Panc1 (cell line): ENCODE measurements at regions not wholly inside any gene's neighbourhood (a gene's known extent, or its start where the extent isn't known, plus 50 kb on each side); places are given as distances from the start of the nearest gene placed in this dataset.

Experiments
- ATAC-seq: fragments of 200-7000 bp; cut with Tn5 transposase; 2 replicates; pipeline ENCODE4 v1.9.1; 2020; ENCODE audit warnings: mild to moderate bottlenecking, moderate library complexity
- BruUV-seq: library from RNA; stranded (reverse); fragments of 400-500 nt; replicated peaks from 2 replicates; lab custom pipeline; 2021; lab: Mats Ljungman, UMichigan
- CTCF ChIA-PET: fragments of 300-600 bp; sonication (Branson Sonifier 250); formaldehyde crosslinking; loops from one replicate; lab custom pipeline; 2022; ENCODE audit warnings: antibody characterized with exemption; lab: Charles Lee
- POLR2A ChIA-PET: fragments of 300-600 bp; sonication (Branson Sonifier 250); formaldehyde crosslinking; loops from one replicate; lab custom pipeline; 2022; ENCODE audit warnings: antibody characterized with exemption; lab: Charles Lee
- DNase-seq: peaks from one replicate; pipeline ENCODE4 v3.0.0-alpha.2; 2010; ENCODE audit warnings: low read depth, low spot score
- H3K27ac ChIP-seq: 2 replicates; pipeline ENCODE4 v1.5.1; 2011; ENCODE audit warnings: mild to moderate bottlenecking, low read length, inconsistent platforms
- H3K27me3 ChIP-seq: fragments of 200-500 bp; sonication (Bioruptor generic); 2 replicates; pipeline ENCODE4 v1.6.0; 2014; ENCODE audit warnings: low read length, inconsistent platforms; ENCODE audit not compliant: control insufficient read depth, insufficient read depth
- H3K36me3 ChIP-seq: fragments of 200-500 bp; sonication (Bioruptor generic); 2 replicates; pipeline ENCODE4 v1.5.1; 2014; ENCODE audit warnings: inconsistent platforms, mild to moderate bottlenecking, low read length, moderate library complexity; ENCODE audit not compliant: control insufficient read depth, insufficient read depth
- H3K4me1 ChIP-seq: 2 replicates; pipeline ENCODE4 v1.5.1; 2011; ENCODE audit warnings: inconsistent platforms, mild to moderate bottlenecking, low read length, moderate library complexity; ENCODE audit not compliant: control insufficient read depth, insufficient read depth
- H3K4me3 ChIP-seq, 2 experiments: 2 replicates each; pipeline ENCODE4 v1.5.1; 2011 to 2012; ENCODE audit warnings: low read depth in 2 of 2, low read length in 2 of 2, mild to moderate bottlenecking in 2 of 2, inconsistent platforms in 1 of 2, moderate library complexity in 1 of 2
- H3K9me3 ChIP-seq: fragments of 200-500 bp; sonication (Bioruptor generic); 2 replicates; pipeline ENCODE4 v1.5.1; 2014; ENCODE audit warnings: low read depth, mild to moderate bottlenecking, inconsistent platforms, low read length, moderate library complexity; ENCODE audit not compliant: control insufficient read depth, insufficient read depth
- POLR2AphosphoS5 ChIP-seq: IDR thresholded peaks from 2 replicates; pipeline ENCODE4 v1.6.1; 2012; ENCODE audit warnings: mild to moderate bottlenecking, low read depth, low read length, moderate library complexity
- SIN3A ChIP-seq: IDR thresholded peaks from 2 replicates; pipeline ENCODE4 v1.6.1; 2012; ENCODE audit warnings: low read depth, mild to moderate bottlenecking, low read length, moderate library complexity, borderline replicate concordance; ENCODE audit not compliant: insufficient read depth
- TCF7L2 ChIP-seq: IDR thresholded peaks from 2 replicates; pipeline ENCODE4 v1.6.1; 2011; ENCODE audit warnings: mild to moderate bottlenecking, low read depth, low read length, inconsistent platforms
- in situ Hi-C: cut with HindIII; loops from 2 replicates; pipeline ENCODE4 v1.10.0; 2016; ENCODE audit warnings: low sequenced_read_pairs, low pct_unique_long_range_greater_than_20kb
- intact Hi-C: fragments of 100-400 bp; cut with micrococcal nuclease; formaldehyde crosslinking; loops from one replicate; pipeline ENCODE4 v1.10.0; 2022; ENCODE audit not compliant: unreplicated experiment
- TF ChIP-seq, protein P1 (sequence below), 2 experiments: IDR thresholded peaks; 2 replicates each; pipeline ENCODE4 v1.6.1; 2011 to 2012; ENCODE audit warnings: low read depth in 2 of 2, control low read depth in 1 of 2, low read length in 1 of 2, mild to moderate bottlenecking in 1 of 2, moderate library complexity in 1 of 2; ENCODE audit not compliant: insufficient read depth in 1 of 2
- TF ChIP-seq, protein P2 (sequence below): fragments of 450-650 bp; IDR thresholded peaks from 2 replicates; pipeline ENCODE4 v1.5.1; 2017; ENCODE audit warnings: mild to moderate bottlenecking

DNA sequence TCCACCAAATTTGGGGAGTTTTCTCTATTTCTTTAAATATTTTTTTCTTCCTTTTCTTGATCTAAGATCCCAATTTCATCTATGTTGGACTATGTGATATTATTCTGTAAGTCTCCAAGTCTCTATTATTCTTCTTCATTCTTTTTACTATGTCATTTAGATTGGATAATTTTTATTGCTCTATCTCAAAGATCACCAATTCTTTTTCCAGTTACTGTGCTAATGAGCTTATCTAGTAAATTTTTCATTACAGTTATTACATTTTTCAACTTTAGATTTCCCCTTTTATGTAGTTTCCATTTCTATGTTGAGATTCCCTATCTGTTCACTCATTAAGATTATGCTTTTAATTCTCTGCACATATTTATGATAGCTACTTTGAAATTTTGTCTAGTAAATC lies 131.6 kb upstream of the NAMPT start:
- H3K9me3 ChIP-seq, result peaks cover 7% of the 10 kb centered on the region
- ChIA-PET CTCF (no interaction called here), POLR2A (no interaction called here)
- no peaks in the 10 kb centered on the region for H3K36me3 ChIP-seq
- TF ChIP-seq, protein P1, sequence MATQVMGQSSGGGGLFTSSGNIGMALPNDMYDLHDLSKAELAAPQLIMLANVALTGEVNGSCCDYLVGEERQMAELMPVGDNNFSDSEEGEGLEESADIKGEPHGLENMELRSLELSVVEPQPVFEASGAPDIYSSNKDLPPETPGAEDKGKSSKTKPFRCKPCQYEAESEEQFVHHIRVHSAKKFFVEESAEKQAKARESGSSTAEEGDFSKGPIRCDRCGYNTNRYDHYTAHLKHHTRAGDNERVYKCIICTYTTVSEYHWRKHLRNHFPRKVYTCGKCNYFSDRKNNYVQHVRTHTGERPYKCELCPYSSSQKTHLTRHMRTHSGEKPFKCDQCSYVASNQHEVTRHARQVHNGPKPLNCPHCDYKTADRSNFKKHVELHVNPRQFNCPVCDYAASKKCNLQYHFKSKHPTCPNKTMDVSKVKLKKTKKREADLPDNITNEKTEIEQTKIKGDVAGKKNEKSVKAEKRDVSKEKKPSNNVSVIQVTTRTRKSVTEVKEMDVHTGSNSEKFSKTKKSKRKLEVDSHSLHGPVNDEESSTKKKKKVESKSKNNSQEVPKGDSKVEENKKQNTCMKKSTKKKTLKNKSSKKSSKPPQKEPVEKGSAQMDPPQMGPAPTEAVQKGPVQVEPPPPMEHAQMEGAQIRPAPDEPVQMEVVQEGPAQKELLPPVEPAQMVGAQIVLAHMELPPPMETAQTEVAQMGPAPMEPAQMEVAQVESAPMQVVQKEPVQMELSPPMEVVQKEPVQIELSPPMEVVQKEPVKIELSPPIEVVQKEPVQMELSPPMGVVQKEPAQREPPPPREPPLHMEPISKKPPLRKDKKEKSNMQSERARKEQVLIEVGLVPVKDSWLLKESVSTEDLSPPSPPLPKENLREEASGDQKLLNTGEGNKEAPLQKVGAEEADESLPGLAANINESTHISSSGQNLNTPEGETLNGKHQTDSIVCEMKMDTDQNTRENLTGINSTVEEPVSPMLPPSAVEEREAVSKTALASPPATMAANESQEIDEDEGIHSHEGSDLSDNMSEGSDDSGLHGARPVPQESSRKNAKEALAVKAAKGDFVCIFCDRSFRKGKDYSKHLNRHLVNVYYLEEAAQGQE (IDR thresholded peaks at IDR 0.05; ENCODE audit: insufficient read depth in 1 of 2, low read depth in 2 of 2, low read length in 1 of 2), result no peak
- no peak for TF ChIP-seq TCF7L2
- TF ChIP-seq SIN3A, result no peak
- TF ChIP-seq, protein P2, sequence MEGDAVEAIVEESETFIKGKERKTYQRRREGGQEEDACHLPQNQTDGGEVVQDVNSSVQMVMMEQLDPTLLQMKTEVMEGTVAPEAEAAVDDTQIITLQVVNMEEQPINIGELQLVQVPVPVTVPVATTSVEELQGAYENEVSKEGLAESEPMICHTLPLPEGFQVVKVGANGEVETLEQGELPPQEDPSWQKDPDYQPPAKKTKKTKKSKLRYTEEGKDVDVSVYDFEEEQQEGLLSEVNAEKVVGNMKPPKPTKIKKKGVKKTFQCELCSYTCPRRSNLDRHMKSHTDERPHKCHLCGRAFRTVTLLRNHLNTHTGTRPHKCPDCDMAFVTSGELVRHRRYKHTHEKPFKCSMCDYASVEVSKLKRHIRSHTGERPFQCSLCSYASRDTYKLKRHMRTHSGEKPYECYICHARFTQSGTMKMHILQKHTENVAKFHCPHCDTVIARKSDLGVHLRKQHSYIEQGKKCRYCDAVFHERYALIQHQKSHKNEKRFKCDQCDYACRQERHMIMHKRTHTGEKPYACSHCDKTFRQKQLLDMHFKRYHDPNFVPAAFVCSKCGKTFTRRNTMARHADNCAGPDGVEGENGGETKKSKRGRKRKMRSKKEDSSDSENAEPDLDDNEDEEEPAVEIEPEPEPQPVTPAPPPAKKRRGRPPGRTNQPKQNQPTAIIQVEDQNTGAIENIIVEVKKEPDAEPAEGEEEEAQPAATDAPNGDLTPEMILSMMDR, result no peak
- no peak for TF ChIP-seq POLR2AphosphoS5
- H3K27me3 ChIP-seq, result no peaks in the 10 kb centered on the region
- no peak overlapping the region for H3K4me3 ChIP-seq
- in situ Hi-C loops, result no loop called here
- no peak for ATAC-seq
- intact Hi-C loops, result no loop called here
- BruUV-seq, result no TSS peak
- no peak overlapping the region for H3K27ac ChIP-seq
- no peaks in the 10 kb centered on the region for H3K4me1 ChIP-seq
- no peak for DNase-seq

DNA sequence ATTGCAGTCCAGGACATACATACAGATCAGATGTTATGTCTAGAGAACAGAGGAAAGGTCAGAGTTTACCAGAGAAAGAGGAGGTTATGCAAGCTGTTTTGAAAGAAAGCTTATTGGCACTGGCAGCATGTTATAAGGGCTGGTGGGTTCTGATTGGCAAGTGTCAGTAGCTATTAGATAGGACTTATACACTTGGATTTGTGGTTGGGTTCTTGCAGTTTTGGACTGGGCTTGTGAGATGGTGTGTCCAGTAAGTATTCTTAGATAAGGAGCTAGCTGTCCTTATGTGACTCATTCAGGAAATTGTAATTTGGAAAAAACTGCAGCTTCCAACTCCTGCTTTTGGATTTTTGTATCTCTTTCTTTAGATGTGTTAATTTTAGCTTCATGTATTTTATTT lies 130.7 kb upstream of the NAMPT start:
- ChIA-PET POLR2A (no interaction called here), CTCF (no interaction called here)
- H3K27me3 ChIP-seq, result no peaks in the 10 kb centered on the region
- no peak for DNase-seq
- TF ChIP-seq TCF7L2 (no peak), SIN3A (no peak), POLR2AphosphoS5 (no peak)
- TF ChIP-seq, protein P2, result no peak
- TF ChIP-seq, protein P1 (IDR thresholded peaks at IDR 0.05; ENCODE audit: insufficient read depth in 1 of 2, low read depth in 2 of 2, low read length in 1 of 2), result no peak
- no peak overlapping the region for H3K4me3 ChIP-seq
- intact Hi-C loops (no loop called here), in situ Hi-C loops (no loop called here)
- no peak for ATAC-seq
- H3K36me3 ChIP-seq, result no peaks in the 10 kb centered on the region
- no TSS peak for BruUV-seq
- H3K27ac ChIP-seq, result no peak overlapping the region
- no peaks in the 10 kb centered on the region for H3K4me1 ChIP-seq
- peaks cover 7% of the 10 kb centered on the region for H3K9me3 ChIP-seq
